IPS-20b (cell line): ENCODE measurements at regions not wholly inside any gene's neighbourhood (a gene's known extent, or its start where the extent isn't known, plus 50 kb on each side); places are given as distances from the start of the nearest gene placed in this dataset.

Source experiments
- H3K27ac ChIP-seq: one replicate; pipeline ENCODE4 v1.5.1; 2013; ENCODE audit warnings: low read length
- H3K27me3 ChIP-seq: 2 replicates; pipeline ENCODE4 v1.6.1; 2013; ENCODE audit warnings: mild to moderate bottlenecking, low read length, inconsistent platforms; ENCODE audit not compliant: insufficient read depth
- H3K36me3 ChIP-seq: 2 replicates; pipeline ENCODE4 v1.6.1; 2013; ENCODE audit warnings: low read depth, mild to moderate bottlenecking, inconsistent platforms, low read length, moderate library complexity; ENCODE audit not compliant: insufficient read depth
- H3K4me1 ChIP-seq: 2 replicates; pipeline ENCODE4 v1.6.1; 2013; ENCODE audit warnings: mild to moderate bottlenecking, control low read depth, inconsistent platforms, low read length, moderate library complexity; ENCODE audit not compliant: insufficient read depth
- H3K4me3 ChIP-seq: 2 replicates; pipeline ENCODE4 v1.5.1; 2013; ENCODE audit warnings: mild to moderate bottlenecking, low read length, inconsistent platforms
- H3K9ac ChIP-seq: 2 replicates; pipeline ENCODE4 v1.6.1; 2013; ENCODE audit warnings: low read depth, mild to moderate bottlenecking, inconsistent platforms, low read length, moderate library complexity
- H3K9me3 ChIP-seq: 2 replicates; pipeline ENCODE4 v1.6.1; 2013; ENCODE audit warnings: mild to moderate bottlenecking, low read depth, low read length, inconsistent platforms; ENCODE audit not compliant: insufficient read depth

DNA sequence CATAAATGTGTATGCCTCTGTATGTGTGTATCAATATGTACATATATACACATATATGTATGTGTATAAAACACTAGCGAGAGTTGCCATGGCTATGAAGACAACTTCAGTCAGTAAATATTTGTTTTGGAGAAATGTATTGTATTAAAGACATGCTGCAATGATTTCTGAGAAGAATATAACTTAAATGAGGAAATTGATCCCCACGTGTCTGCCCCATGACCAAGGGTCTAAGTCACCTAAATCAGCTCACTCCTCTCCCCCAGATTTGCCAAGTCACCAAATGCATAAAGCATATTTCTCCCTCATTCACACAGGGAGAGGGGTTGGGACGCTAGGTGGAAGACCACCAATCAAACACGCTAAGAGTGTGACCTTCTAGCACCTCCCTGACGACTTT lies 58.3 kb upstream of the LYST start:
- Histone ChIP-seq H3K9ac (no peak overlapping the region), H3K27me3 (peaks cover 32% of the 10 kb centered on the region), H3K27ac (no peak overlapping the region), H3K4me3 (no peak overlapping the region), H3K4me1 (peaks cover 8% of the 10 kb centered on the region), H3K9me3 (no peaks in the 10 kb centered on the region), H3K36me3 (no peaks in the 10 kb centered on the region)

- no peaks in the 10 kb centered on the region for H3K36me3 ChIP-seq
- H3K9me3 ChIP-seq: no peaks in the 10 kb centered on the region
- no peak overlapping the region for H3K4me3 ChIP-seq
- H3K27me3 ChIP-seq: peaks cover 43% of the 10 kb centered on the region
- peaks cover 14% of the 10 kb centered on the region for H3K4me1 ChIP-seq
- H3K9ac ChIP-seq: no peak overlapping the region
- no peak overlapping the region for H3K27ac ChIP-seq
Measured at GRCh38 chr1:235923466-235924021, 56.8 kb upstream of the LYST start.

- no peak overlapping the region for H3K9ac ChIP-seq
- peak overlapping the region; percentile 41; the same call in 1 of the 2 replicates for H3K4me3 ChIP-seq
- H3K4me1 ChIP-seq: peaks cover 14% of the 10 kb centered on the region
- H3K27me3 ChIP-seq: peaks cover 56% of the 10 kb centered on the region
- no peaks in the 10 kb centered on the region for H3K9me3 ChIP-seq
- no peaks in the 10 kb centered on the region for H3K36me3 ChIP-seq
- H3K27ac ChIP-seq: no peak overlapping the region
Measured at GRCh38 chr1:235920596-235921375, 54.1 kb upstream of the LYST start.

DNA sequence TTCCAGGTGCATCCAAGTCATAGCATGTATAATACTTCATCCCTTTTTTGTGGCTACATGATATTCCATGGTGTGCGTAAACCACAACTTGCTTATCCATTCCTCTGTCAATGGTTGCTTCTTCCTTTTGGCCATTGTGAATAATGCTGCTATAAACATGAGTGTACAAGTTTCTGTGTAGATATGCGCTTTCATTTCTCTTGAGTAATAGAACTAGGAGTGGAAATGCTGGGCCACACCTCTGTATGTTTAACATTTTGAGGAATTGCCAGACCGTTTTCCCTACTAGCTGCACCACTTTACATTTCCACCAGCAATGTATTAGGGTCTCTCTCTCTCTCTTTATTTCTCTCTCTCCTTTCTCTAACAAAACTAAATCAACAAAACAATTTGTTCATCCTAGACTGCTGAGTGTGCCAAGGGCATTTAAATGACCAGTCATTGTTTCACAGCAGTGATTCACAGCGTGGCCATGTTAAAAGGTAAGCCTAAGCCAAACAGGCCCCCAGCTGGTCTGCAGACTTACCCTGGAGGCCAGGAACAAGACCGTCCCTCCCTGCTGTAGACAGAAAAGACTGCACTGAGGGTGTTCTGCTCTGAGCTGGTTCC lies 53.2 kb upstream of the LYST start:
- no peaks in the 10 kb centered on the region for H3K9me3 ChIP-seq
- no peak overlapping the region for H3K9ac ChIP-seq
- peak overlapping the region; percentile 41; the same call in 1 of the 2 replicates for H3K4me3 ChIP-seq
- H3K4me1 ChIP-seq: peaks cover 14% of the 10 kb centered on the region
- no peak overlapping the region for H3K27ac ChIP-seq
- H3K27me3 ChIP-seq: peaks cover 56% of the 10 kb centered on the region
- H3K36me3 ChIP-seq: no peaks in the 10 kb centered on the region

- H3K27ac ChIP-seq: no peak overlapping the region
- H3K36me3 ChIP-seq: no peaks in the 10 kb centered on the region
- H3K4me3 ChIP-seq: no peak overlapping the region
- H3K4me1 ChIP-seq: peaks cover 14% of the 10 kb centered on the region
- peaks cover 56% of the 10 kb centered on the region for H3K27me3 ChIP-seq
- no peak overlapping the region for H3K9ac ChIP-seq
- H3K9me3 ChIP-seq: no peaks in the 10 kb centered on the region
Measured at GRCh38 chr1:235919127-235919832, 52.6 kb upstream of the LYST start.

DNA sequence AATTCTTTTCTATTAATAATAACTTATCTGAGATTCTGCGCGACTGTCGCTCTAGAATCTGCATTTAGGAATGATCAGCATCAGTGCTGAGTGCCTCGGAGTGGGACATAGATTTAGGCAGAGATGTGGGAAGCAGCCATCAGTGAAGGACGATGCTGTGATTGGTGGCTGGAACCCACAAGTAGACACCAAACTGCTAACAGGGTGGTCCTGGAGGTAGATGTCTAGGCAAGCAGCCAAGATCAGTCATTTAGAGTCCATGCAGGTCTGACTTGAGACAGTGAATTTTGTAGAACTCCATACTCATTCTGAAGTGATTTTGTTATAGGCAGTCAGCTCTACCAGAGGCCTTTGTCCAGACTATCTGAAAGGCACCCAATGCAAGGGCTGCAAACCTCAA lies 51.8 kb upstream of the LYST start:
- no peak overlapping the region for H3K27ac ChIP-seq
- H3K4me1 ChIP-seq: peaks cover 14% of the 10 kb centered on the region
- H3K9ac ChIP-seq: no peak overlapping the region

DNA sequence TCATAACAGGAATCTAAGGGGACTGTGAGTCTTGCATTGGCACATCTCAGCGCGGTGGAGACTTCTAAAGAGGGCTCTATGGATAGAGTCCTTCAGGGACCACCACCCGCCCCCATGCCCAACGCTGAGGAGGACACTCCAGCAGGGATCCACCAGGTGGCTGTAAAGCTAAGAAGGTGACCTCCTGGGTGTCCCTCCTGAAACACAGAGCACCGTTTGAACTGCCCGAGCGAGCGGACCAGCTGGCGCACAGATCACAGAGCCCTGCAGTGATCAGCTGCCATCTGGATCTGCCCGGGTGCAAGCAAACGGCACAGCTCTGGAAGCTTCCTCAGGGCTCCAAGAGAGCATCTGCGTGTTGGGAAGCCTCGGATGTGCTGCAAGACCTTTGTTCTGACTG lies 51.3 kb upstream of the LYST start:
- peaks cover 49% of the 10 kb centered on the region for H3K27me3 ChIP-seq
- peaks cover 14% of the 10 kb centered on the region for H3K4me1 ChIP-seq
- H3K9ac ChIP-seq: no peak overlapping the region
- no peaks in the 10 kb centered on the region for H3K9me3 ChIP-seq
- no peak overlapping the region for H3K27ac ChIP-seq
- no peaks in the 10 kb centered on the region for H3K36me3 ChIP-seq
- H3K4me3 ChIP-seq: no peak overlapping the region

More for the DNA sequence above, 51.8 kb upstream of the LYST start:
- Histone ChIP-seq H3K36me3 (no peaks in the 10 kb centered on the region), H3K9me3 (no peaks in the 10 kb centered on the region), H3K27me3 (peaks cover 53% of the 10 kb centered on the region), H3K4me3 (no peak overlapping the region)

DNA sequence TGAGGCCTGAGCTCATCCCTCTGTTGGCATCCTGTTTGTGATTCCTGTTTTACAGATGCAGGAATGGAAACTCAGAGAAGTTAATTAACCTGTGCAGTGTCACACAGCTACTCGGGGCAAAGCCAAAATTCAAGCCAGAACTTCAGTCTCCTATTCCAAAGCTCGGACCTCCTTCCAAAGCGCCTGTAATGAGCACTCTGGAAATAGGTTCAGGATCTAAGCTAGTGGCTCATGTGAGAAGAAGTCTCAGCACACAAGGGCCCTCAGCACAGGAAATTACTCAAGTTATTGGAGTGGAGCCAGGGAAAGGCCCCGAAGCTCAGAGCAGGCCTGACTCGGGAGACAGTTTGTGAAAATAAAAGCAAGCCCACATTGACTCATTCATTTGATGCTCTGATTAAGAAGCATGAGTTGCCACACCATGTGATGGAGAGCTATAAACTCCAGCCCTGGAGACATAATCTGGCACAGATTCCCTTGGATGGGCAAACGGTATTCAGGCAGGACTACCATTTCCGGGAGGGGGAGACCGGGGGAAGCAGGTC lies 50.6 kb upstream of the LYST start:
- H3K4me1 ChIP-seq: peaks cover 14% of the 10 kb centered on the region
- H3K36me3 ChIP-seq: no peaks in the 10 kb centered on the region

More for the DNA sequence above, 50.6 kb upstream of the LYST start:
- Histone ChIP-seq H3K4me3 (no peak overlapping the region), H3K27ac (no peak overlapping the region), H3K27me3 (peaks cover 43% of the 10 kb centered on the region), H3K9me3 (no peaks in the 10 kb centered on the region), H3K9ac (no peak overlapping the region)
